Prostate gland (tissue), 2 donors: ENCODE measurements at regions not wholly inside any gene's neighbourhood (a gene's known extent, or its start where the extent isn't known, plus 50 kb on each side); places are given as distances from the start of the nearest gene placed in this dataset.

Source experiments
- POLR2AphosphoS5 ChIP-seq: sonication (generic); formaldehyde crosslinking; IDR thresholded peaks from one replicate; pipeline ENCODE4 v1.6.1; 2017; ENCODE audit warnings: antibody characterized with exemption
- TF ChIP-seq, protein P1 (sequence below), 4 experiments: fragments of 200-600 bp in 2 of 4; fragments of 450-650 bp in 2 of 4; sonication (generic) in 2 of 4; IDR thresholded peaks; 1 replicate in 3 of 4; 2 replicates in 1 of 4; pipeline ENCODE4 v1.5.1; 2016 to 2019; ENCODE audit warnings: antibody characterized with exemption in 4 of 4, mild to moderate bottlenecking in 2 of 4, moderate library complexity in 2 of 4

DNA sequence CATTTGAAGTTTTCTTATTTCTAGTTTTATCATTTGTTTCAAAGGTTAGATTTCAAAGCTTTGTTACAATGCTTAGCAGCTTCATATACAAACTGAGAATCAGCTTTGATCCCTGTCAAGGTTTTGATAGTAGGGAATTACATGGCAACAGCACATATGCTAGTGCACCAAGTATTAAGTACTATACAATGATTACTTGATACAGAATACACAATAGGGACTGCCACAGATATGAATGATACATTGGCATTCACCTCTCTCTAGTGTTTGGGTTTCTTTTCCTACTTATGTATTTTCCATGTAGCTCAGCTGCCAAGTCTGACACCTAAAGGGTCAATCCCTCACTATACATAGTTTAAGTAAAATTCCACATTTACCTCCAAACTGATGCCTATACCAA, 344.0 kb downstream of the FAT4 start:
- TF ChIP-seq POLR2AphosphoS5 = no peak
- TF ChIP-seq, protein P1, sequence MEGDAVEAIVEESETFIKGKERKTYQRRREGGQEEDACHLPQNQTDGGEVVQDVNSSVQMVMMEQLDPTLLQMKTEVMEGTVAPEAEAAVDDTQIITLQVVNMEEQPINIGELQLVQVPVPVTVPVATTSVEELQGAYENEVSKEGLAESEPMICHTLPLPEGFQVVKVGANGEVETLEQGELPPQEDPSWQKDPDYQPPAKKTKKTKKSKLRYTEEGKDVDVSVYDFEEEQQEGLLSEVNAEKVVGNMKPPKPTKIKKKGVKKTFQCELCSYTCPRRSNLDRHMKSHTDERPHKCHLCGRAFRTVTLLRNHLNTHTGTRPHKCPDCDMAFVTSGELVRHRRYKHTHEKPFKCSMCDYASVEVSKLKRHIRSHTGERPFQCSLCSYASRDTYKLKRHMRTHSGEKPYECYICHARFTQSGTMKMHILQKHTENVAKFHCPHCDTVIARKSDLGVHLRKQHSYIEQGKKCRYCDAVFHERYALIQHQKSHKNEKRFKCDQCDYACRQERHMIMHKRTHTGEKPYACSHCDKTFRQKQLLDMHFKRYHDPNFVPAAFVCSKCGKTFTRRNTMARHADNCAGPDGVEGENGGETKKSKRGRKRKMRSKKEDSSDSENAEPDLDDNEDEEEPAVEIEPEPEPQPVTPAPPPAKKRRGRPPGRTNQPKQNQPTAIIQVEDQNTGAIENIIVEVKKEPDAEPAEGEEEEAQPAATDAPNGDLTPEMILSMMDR (IDR thresholded peaks at IDR 0.05) = no peak
